D721Med (cell line): ENCODE measurements at regions not wholly inside any gene's neighbourhood (a gene's known extent, or its start where the extent isn't known, plus 50 kb on each side); places are given as distances from the start of the nearest gene placed in this dataset.

Experiments used
- DNase-seq: peaks from one replicate; pipeline ENCODE4 v3.0.0; 2011; ENCODE audit warnings: low spot score; ENCODE audit not compliant: insufficient read length
- FAIRE-seq: peaks from 2 replicates; lab custom pipeline; 2011; peaks lifted over from hg19 to GRCh38; lab: Jason Lieb, UNC
- CTCF ChIP-seq: IDR thresholded peaks from 2 replicates; pipeline ENCODE4 v1.5.1; 2012; ENCODE audit warnings: mild to moderate bottlenecking, control low read depth; ENCODE audit not compliant: insufficient read depth; ENCODE audit errors: missing control alignments

GRCh38 chr17:5772720-5773119 is 188.4 kb upstream of the NLRP1 start:
- FAIRE-seq (no peak), DNase-seq (no peak)
- TF ChIP-seq CTCF: no peak

GRCh38 chr17:5773816-5774360 is 189.6 kb upstream of the NLRP1 start:
- DNase-seq (no peak), FAIRE-seq (no peak)
- TF ChIP-seq CTCF: no peak

- DNase-seq: no peak
- TF ChIP-seq CTCF: no peak
- no peak for FAIRE-seq
Measured at GRCh38 chr17:5775098-5775497, 190.8 kb upstream of the NLRP1 start.

GRCh38 chr17:5780476-5780875 is 196.2 kb upstream of the NLRP1 start:
- TF ChIP-seq CTCF: no peak
- FAIRE-seq (no peak), DNase-seq (no peak)

GRCh38 chr17:5781236-5781927 is 197.1 kb upstream of the NLRP1 start:
- no peak for TF ChIP-seq CTCF
- DNase-seq (no peak), FAIRE-seq (no peak)

- FAIRE-seq: no peak
- TF ChIP-seq CTCF: no peak
- DNase-seq: no peak
Measured at GRCh38 chr17:5783269-5783668, 199.0 kb upstream of the NLRP1 start.

- FAIRE-seq: no peak
- no peak for TF ChIP-seq CTCF
- no peak for DNase-seq
Measured at GRCh38 chr17:5783851-5784250, 199.5 kb upstream of the NLRP1 start.
